H1 (cell line): ENCODE measurements at regions not wholly inside any gene's neighbourhood (a gene's known extent, or its start where the extent isn't known, plus 50 kb on each side); places are given as distances from the start of the nearest gene placed in this dataset.

Experiments used
- ATF2 ChIP-seq: IDR thresholded peaks from 2 replicates; pipeline ENCODE4 v1.6.1; 2012; ENCODE audit warnings: low read length, inconsistent platforms
- CTCF ChIP-seq, 3 experiments: IDR thresholded peaks; 1 replicate in 2 of 3; 2 replicates in 1 of 3; pipeline versions ENCODE4 v1.5.1 to v1.6.1; 2011; ENCODE audit warnings: low read length in 3 of 3, mild to moderate bottlenecking in 3 of 3, inconsistent platforms in 2 of 3, low read depth in 1 of 3, moderate library complexity in 1 of 3; ENCODE audit not compliant: insufficient read depth in 1 of 3; ENCODE audit errors: control extremely low read depth in 1 of 3
- JUN ChIP-seq: IDR thresholded peaks from 2 replicates; pipeline ENCODE4 v1.6.1; 2011; ENCODE audit warnings: low read depth, mild to moderate bottlenecking, improper control_type of control experiment, low read length
- TCF12 ChIP-seq: IDR thresholded peaks from 2 replicates; pipeline ENCODE4 v1.6.1; 2011; ENCODE audit warnings: low read depth, mild to moderate bottlenecking, low read length

GRCh38 chr4:188911199-188911598, 772.0 kb downstream of the TRIML1 start:
- TF ChIP-seq CTCF (IDR thresholded peaks at IDR 0.05; ENCODE audit: control extremely low read depth in 1 of 3, insufficient read depth in 1 of 3, low read depth in 1 of 3, low read length in 3 of 3), result no peak
- TF ChIP-seq TCF12, result no peak
- TF ChIP-seq JUN, result no peak
- TF ChIP-seq ATF2, result no peak
